ENCODE measurements at regions not wholly inside any gene's neighbourhood (a gene's known extent, or its start where the extent isn't known, plus 50 kb on each side); places are given as distances from the start of the nearest gene placed in this dataset.

GRCh38 chr4:30330894-30331652, 389.1 kb upstream of the PCDH7 start:
- DNase-seq, result no peak

- DNase-seq, result no peak
Measured at GRCh38 chr4:30341731-30342130, 378.4 kb upstream of the PCDH7 start.

- DNase-seq, result no peak
Measured at GRCh38 chr4:30350288-30350687, 369.9 kb upstream of the PCDH7 start.

- no peak for DNase-seq
Measured at GRCh38 chr4:30354605-30355004, 365.6 kb upstream of the PCDH7 start.

GRCh38 chr4:30362436-30362835, 357.7 kb upstream of the PCDH7 start:
- no peak for DNase-seq

GRCh38 chr4:30370105-30370504, 350.1 kb upstream of the PCDH7 start:
- no peak for DNase-seq

GRCh38 chr4:30380404-30380998, 339.7 kb upstream of the PCDH7 start:
- DNase-seq, result no peak

GRCh38 chr4:30385650-30386049, 334.5 kb upstream of the PCDH7 start:
- no peak for DNase-seq

GRCh38 chr4:30386266-30386895, 333.8 kb upstream of the PCDH7 start:
- DNase-seq, result no peak

GRCh38 chr4:30395902-30396301, 324.3 kb upstream of the PCDH7 start:
- DNase-seq, result no peak

- DNase-seq, result no peak
Measured at GRCh38 chr4:30396772-30397475, 323.2 kb upstream of the PCDH7 start.

- DNase-seq, result no peak
Measured at GRCh38 chr4:30399476-30399875, 320.7 kb upstream of the PCDH7 start.

- no peak for DNase-seq
Measured at GRCh38 chr4:30402276-30402675, 317.9 kb upstream of the PCDH7 start.

- DNase-seq, result no peak
Measured at GRCh38 chr4:30413915-30414314, 306.3 kb upstream of the PCDH7 start.

GRCh38 chr4:30416547-30416946, 303.6 kb upstream of the PCDH7 start:
- no peak for DNase-seq

GRCh38 chr4:30427932-30428331, 292.2 kb upstream of the PCDH7 start:
- DNase-seq, result no peak

- DNase-seq, result no peak
Measured at GRCh38 chr4:30429813-30430761, 290.1 kb upstream of the PCDH7 start.

- DNase-seq, result no peak
Measured at GRCh38 chr4:30434656-30435055, 285.5 kb upstream of the PCDH7 start.

- no peak for DNase-seq
Measured at GRCh38 chr4:30436394-30436793, 283.8 kb upstream of the PCDH7 start.

GRCh38 chr4:30437316-30437715, 282.9 kb upstream of the PCDH7 start:
- no peak for DNase-seq

- DNase-seq, result no peak
Measured at GRCh38 chr4:30443289-30443688, 276.9 kb upstream of the PCDH7 start.

- no peak for DNase-seq
Measured at GRCh38 chr4:30450474-30450873, 269.7 kb upstream of the PCDH7 start.

All from occipital lobe (tissue), 1 donor.